HG03045 (cell line): ENCODE measurements at regions not wholly inside any gene's neighbourhood (a gene's known extent, or its start where the extent isn't known, plus 50 kb on each side); places are given as distances from the start of the nearest gene placed in this dataset.

ENCODE experiments used
- ATAC-seq: cut with Tn5 transposase; IDR thresholded peaks from one replicate; pipeline ENCODE4 v1.9.1; 2021; ENCODE audit warnings: mild to moderate bottlenecking, moderate library complexity; ENCODE audit not compliant: unreplicated experiment

- ATAC-seq = no peak
Observed at GRCh38 chr2:74759986-74760385, 73.9 kb upstream of the HK2 start.

GRCh38 chr2:74760875-74761630 is 72.9 kb upstream of the HK2 start:
- no peak for ATAC-seq

GRCh38 chr2:74762789-74763188 is 71.1 kb upstream of the HK2 start:
- no peak for ATAC-seq

GRCh38 chr2:74763962-74764428 is 69.9 kb upstream of the HK2 start:
- ATAC-seq = no peak

- no peak for ATAC-seq
Observed at GRCh38 chr2:74764429-74765272, 69.3 kb upstream of the HK2 start.

- no peak for ATAC-seq
Observed at GRCh38 chr2:74766780-74767179, 67.1 kb upstream of the HK2 start.

- ATAC-seq = no peak
Observed at GRCh38 chr2:74767618-74768017, 66.3 kb upstream of the HK2 start.

GRCh38 chr2:74768401-74768914 is 65.5 kb upstream of the HK2 start:
- no peak for ATAC-seq

- ATAC-seq = no peak
Observed at GRCh38 chr2:74772046-74772445, 61.9 kb upstream of the HK2 start.

- ATAC-seq = peak; percentile 73
Observed at GRCh38 chr2:74777161-74777900, 56.6 kb upstream of the HK2 start.

- ATAC-seq = no peak
Observed at GRCh38 chr2:74778381-74779264, 55.3 kb upstream of the HK2 start.

GRCh38 chr2:74779265-74779558 is 54.7 kb upstream of the HK2 start:
- no peak for ATAC-seq

GRCh38 chr2:74779587-74780135 is 54.3 kb upstream of the HK2 start:
- ATAC-seq = no peak
